Stimulated activated naive CD8-positive, alpha-beta T cell treated with anti-CD3 and anti-CD28 coated beads, Interleukin-15, Interleukin-2, amounts not matched to agents 100 U/mL and 50 U/mL, for 24 hours (primary cell): ENCODE measurements at regions not wholly inside any gene's neighbourhood (a gene's known extent, or its start where the extent isn't known, plus 50 kb on each side); places are given as distances from the start of the nearest gene placed in this dataset.

Source experiments
- ATAC-seq: fragments of 150-1000 bp; cut with Tn5 transposase; one replicate; pipeline ENCODE4 v1.10.0; 2021
- DNase-seq: peaks from one replicate; pipeline ENCODE4 v3.0.0; 2021

- ATAC-seq (no peak), DNase-seq (no peak)
Measured at GRCh38 chr6:119655124-119655523, 305.6 kb upstream of the MAN1A1 start.

DNA sequence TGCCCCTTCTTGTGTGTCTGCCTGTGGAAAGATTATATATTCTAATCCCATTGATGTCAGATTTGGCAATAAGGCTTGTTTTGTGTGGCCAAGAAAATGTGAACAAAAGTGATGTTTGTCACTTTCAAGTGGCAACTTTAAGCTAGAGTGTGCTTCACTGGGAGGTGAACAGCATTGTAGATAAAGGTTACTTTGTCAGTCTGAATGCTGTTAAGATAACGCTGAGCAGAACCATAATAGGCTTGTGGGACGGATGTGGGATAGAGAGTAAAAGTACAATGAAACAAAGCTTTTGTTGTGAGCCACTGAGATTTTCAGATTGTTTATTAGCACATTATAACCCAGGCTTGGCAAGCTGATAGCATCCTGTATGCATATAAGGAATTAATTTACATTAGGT lies 303.8 kb upstream of the MAN1A1 start:
- no peak for DNase-seq
- no peak for ATAC-seq

- DNase-seq: no peak
Measured at GRCh38 chr6:119649531-119649930, 300.0 kb upstream of the MAN1A1 start.

GRCh38 chr6:119647309-119647708 lies 297.7 kb upstream of the MAN1A1 start:
- no peak for ATAC-seq
- DNase-seq: no peak

More at GRCh38 chr6:119649531-119649930, 300.0 kb upstream of the MAN1A1 start:
- ATAC-seq: no peak

DNA sequence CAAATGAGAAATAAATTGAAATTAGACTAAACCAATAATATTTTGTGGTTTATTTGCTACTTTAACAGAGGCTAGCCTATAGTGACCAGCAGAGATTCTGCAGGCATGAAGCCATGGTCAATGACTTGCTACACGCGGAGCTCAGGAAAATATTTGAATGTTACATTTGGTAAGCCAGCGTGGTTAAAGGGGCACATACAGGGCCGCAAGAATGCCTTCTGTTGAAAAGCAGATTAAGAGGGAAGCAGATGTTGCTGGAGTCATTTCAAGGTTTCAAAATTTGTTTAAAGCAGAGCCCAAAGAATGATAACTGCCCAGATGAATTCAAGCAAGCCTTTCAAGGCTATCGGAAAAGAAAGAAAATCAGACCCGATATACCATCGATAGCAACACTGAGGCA lies 294.3 kb upstream of the MAN1A1 start:
- DNase-seq: no peak
- ATAC-seq: no peak

- ATAC-seq (no peak), DNase-seq (no peak)
Measured at GRCh38 chr6:119637768-119638167, 288.2 kb upstream of the MAN1A1 start.

- ATAC-seq (no peak), DNase-seq (no peak)
Measured at GRCh38 chr6:119636060-119636459, 286.5 kb upstream of the MAN1A1 start.

DNA sequence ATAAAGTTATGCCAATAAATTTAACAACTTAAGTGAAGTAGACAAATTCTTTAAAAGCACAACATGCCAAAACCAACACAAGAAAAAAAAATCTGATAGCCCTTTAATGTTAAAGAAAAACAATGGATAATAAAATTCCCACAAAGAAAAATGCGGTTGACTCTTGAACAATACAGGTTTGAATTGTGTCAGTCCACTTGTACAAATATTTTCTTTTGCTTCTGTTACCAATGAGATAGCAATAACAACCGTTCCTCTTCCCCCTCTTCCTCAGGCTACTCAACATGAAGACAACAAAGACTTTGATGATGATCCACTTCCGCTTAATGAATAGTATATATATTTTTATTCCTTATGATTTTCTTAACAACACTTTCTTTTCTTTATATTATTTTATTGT lies 283.9 kb upstream of the MAN1A1 start:
- no peak for DNase-seq
- no peak for ATAC-seq

GRCh38 chr6:119630561-119631192 lies 281.1 kb upstream of the MAN1A1 start:
- ATAC-seq (no peak), DNase-seq (no peak)

DNA sequence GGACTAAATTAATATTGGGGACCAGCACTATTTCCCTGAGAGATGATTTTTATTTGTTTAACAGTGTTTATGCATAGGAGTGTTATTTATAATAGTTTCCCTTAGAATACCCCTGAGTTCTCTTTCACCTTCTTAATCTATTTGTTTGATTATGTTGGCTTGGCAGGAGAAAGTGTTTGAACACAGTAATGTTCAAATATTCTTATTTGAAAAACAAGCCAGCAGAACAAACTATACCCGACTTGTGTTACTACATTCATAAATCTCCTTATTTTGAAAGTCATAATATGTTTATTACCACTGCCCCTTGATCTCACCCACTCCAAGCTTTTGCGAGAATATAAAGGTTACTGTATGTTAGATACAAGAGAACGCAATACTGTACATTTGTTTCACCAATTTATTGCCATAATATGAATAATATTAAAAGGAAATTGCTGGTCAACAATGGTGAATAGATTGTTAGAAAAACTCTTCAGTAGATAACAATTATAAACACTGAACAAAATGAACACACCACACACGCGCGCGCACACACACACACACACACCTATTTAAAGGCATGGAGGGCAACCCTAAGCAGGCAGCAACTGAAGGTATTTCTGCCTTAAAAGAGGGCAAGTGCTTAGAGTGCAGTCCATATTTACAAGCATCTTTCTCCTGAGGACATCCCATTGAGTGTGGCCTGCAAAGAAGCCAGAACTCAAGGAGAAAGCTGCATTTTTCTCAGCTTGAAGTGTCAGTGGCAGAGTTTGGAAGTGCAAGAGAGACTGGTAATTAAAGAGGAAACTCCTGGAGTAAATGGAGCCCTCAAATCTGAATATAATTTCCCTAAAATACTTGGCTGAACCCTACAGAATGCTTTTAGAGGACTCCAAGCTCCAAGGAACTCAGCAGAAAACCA lies 279.4 kb upstream of the MAN1A1 start:
- DNase-seq (no peak), ATAC-seq (no peak)

- DNase-seq (no peak), ATAC-seq (no peak)
Measured at GRCh38 chr6:119627908-119628669, 278.5 kb upstream of the MAN1A1 start.

GRCh38 chr6:119626884-119627619 lies 277.5 kb upstream of the MAN1A1 start:
- DNase-seq: no peak
- ATAC-seq: no peak

DNA sequence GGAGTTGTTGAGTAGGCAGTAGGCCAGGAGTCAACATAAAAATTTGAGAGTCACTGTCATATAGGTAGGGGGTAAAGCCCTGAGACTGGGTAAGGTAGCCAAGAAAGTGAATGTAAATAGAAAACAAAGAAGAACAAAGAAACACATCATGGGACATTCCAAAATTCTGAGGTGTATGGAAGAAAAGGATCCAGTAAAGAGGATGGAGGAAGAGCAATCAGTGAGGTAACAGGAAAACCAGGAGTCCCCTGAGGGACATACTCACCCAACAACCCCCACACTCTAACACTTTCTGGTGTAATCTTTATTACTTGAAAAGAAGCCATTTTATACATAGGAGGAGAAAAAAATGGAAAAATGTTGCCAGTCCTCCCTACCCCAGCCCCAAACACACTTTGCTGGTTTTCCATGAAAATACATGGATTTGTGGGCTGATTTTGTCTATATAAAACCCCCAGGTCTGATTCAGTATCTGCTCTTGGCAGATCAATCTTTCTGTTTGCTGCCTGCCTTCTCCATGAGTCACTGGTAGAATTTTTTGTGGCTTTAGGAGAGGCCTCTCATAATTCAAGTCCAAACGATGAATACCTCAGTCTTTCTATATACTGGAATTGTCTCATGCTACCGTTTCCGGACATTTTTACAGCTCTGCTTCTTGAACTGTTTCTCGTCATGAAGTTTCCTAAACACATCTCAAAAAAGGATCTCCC lies 271.4 kb upstream of the MAN1A1 start:
- ATAC-seq (no peak), DNase-seq (no peak)

DNA sequence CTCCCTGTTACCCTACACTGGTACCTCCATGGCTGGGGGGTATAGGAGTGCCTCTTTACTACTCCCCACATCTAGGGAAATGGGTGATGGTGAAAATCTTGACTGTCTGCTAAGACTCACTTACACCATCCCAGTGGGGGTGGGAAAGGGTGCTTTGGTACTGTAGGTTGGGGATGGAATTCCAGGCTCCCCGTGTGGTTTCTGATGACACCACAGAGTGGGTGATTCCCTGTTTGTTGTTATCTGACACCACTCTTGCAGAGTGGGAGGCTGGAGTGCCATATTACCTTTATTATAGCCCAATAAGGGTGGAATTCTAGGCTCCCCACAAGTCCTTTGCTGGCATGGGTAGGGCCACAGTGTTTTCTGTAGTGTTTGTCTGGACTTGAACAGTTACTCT lies 264.6 kb upstream of the MAN1A1 start:
- no peak for ATAC-seq
- DNase-seq: no peak

DNA sequence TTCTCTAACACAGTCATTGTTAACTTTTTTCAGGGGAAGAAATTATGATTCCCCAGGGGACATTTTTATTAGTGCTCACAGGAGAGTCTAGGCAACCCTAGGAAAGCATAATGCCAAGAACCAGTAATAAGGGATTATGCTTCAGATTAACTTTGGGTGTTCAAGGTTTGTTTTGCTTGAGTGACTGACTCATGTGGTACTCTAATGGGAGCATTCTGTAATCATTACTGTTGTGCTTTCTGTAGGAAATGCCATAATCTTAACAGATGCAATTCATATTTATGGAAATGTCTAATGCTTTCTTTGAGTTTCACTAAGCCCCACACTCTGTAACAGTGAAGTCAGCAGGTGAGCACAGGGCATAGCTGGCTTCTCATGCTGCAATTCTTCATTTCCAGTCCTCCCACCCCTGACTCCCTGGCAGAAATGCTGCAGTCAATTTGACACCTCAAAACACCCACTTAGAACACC lies 263.4 kb upstream of the MAN1A1 start:
- no peak for DNase-seq
- no peak for ATAC-seq

DNA sequence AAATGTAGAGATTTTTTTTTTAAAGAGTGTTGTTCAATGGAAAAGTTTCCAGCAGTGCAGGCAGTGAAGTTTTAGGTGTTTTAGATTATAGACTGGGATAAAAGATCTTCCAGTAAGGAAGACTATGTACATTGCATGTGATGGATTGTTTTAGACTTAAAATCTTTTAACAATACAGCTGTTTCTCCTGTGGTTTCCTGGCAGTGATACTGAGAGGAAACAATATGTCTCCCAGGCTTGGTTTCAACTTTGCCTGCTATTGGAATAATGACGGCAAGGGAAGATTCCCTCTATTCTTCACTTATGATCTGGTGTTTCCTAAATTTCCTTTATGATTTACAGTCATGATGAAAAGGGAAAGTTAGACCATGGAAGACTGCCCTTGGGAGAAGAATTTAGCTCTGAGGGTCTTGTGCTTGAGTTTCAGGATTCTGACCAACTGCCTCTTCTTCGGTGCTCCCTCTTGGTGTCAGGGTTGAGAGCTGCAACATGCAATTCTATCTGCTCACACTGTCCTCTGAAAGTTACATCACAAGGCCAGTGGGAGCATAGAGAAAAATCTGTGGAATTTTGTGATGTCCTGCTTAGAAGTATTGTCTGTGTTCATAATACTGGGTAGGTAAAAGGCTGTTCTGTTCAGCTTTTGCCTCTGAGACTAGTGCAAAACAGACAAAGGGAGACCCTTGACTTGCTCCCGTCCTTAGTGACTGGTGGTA lies 262.8 kb upstream of the MAN1A1 start:
- ATAC-seq: no peak
- no peak for DNase-seq

DNA sequence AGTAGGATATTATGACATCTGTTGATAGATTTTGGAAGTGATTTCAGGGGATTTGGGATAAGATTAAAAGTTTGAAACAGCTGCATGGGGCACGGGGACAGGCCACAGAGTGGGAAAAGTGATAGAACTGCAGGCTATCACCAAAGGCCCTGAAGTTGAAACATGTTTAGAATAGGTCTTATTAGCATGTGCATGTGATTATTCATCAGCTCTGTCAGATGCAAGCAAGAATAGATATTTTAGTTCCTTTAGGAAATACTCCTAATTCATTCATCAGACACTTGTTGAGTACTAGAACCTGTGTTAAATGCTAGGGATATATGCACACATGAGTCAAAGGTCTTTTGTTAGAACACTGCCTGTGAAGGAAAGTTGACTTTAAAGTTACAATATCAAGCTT lies 261.2 kb upstream of the MAN1A1 start:
- ATAC-seq (no peak), DNase-seq (no peak)

GRCh38 chr6:119610265-119610664 lies 260.7 kb upstream of the MAN1A1 start:
- ATAC-seq (no peak), DNase-seq (no peak)

GRCh38 chr6:119609865-119610264 lies 260.3 kb upstream of the MAN1A1 start:
- ATAC-seq (no peak), DNase-seq (no peak)

DNA sequence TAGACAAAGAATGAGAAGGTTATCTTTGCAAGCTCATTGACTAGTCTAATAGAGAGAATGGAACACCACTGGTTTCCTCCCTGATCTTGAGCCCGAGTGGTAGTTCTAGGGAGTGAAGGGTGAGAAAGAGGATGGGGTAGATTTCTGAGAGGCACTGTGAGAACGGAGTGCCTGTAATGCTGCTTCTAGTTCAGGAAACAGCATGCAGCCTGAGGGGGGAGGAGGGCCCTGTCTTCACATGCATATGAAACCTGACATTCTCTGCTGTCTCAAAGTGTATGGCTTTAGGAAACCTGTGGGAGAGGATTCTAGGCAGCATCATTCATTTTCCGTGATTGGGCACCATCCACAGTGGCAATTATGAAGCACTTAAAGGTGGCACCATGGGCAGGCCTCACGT lies 259.4 kb upstream of the MAN1A1 start:
- ATAC-seq: no peak
- no peak for DNase-seq

- DNase-seq: no peak
- no peak for ATAC-seq
Measured at GRCh38 chr6:119604124-119604523, 254.6 kb upstream of the MAN1A1 start.
